ENCODE measurements at regions not wholly inside any gene's neighbourhood (a gene's known extent, or its start where the extent isn't known, plus 50 kb on each side); places are given as distances from the start of the nearest gene placed in this dataset.
"Not testable (repeated sequence)": the region's sequence is repeated elsewhere in the genome, so short reads cannot be mapped to it uniquely, and the experiment has no call there.

DNA sequence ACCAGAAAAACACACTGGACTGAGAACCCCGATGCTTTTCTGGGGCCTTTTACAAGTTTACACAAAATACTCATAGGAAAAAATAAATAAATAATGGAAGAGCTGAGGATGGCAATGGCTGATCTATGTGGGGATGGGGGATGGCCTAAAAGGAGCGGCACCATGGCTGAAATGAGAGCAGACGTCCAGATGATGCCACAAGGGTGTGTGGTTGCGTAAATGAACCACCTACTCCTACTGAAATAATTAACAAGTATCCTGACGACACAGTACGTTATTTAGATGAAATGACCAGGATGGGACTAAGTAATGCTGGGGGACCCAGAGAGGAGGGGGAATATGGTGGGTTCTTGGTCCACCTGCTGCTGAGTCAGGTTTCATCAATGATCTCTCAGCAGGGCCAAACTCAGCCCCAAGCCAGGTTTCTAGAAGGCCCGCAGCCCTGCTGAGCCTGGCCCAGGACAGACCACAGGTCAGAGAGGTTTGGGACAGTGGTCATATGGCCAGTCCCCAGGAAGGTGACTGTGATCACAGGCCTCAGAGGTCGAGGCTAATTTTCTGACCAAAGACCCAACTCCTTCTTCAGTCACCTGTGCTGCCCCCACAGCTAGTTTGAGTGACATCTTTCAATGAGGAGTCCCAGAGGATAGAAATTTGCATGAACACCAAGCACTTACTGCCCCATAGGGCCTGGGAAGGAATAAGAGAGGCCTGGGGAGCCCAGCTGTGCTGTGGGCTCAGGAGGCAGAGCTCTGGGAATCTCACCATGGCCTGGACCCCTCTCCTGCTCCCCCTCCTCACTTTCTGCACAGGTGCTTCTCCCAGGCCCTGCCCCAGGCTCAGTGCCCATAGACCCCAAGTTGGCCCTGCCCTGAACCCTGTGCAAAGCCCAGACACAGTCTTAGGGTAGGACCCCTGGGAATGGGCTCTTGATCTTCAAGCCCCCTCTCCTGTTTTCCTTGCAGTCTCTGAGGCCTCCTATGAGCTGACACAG is 76.3 kb upstream of the IGLL5 start:
- no peak for DNase-seq

DNA sequence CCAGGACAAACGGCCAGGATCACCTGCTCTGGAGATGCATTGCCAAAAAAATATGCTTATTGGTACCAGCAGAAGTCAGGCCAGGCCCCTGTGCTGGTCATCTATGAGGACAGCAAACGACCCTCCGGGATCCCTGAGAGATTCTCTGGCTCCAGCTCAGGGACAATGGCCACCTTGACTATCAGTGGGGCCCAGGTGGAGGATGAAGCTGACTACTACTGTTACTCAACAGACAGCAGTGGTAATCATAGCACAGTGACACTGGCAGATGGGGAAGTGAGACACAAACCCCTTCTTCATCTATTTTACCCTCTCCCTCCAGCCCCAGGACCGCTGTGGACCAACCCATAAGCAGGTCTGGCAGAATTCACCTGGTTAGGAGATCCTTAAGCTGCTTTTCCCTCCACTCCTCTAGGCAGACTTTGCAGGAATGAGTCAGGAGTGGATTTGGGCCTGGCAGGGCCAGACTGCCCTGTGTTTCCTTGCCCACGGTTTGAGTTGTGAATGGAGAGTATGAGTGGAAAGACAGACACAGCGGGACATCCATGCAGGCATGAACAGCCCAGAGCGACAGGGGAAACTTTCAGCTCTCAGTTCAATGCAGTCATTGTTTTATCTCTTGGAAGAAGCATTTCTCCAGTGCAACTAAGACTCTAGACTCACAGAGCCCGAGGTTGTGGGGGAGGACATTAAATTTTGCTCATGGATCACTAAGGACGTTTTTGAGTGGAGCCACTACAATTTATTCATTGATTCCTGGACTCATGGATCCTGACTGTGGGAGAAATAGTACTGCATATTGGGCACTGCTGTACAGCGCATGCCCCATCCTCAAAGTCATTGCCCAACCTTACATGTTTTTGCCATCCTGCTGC is 75.3 kb upstream of the IGLL5 start:
- DNase-seq = no peak

DNA sequence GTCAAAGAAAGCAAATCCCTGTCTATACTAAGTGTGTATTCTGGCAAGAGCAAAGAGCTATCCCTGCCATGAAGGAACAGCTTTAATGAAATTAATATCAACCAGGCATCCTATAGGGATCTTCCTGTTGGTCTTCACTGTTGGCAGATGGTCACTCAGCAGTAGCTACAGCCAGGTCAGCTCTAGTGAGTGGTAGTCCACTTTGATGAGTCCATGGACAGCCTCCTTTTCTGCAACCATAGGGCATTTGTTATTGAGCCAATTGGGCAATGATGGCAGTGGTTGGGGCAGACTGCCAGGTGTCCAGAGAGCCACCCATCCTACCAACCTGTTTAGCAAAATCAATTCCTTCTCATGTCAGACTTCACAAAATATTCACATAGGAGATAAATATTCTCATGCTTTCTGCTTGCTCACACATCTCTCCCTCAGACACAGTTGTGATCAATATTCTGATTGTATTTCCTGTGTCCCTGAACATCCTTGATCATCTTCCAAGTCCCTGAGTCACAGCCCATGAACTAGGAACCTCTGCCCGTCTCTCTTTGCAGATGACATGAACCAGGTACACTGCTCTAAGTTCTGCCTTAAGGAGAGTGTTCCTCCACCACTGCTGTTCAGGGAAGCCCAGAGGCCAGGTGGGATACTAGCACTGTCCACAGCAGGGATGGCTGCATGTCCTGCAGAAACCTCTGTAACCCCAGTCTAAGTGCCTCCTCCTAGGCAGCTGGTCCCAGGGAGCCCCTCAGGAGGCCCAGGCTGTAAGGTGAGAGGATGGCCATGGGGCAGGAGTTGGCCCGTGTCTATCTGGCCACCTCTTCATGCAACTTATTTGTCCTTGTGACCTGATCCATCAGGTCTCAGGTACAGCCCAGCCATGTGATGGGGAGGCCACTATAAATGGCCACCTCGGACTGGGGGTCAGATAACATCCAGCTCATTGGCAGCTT is 74.2 kb upstream of the IGLL5 start:
- no peak for DNase-seq

DNA sequence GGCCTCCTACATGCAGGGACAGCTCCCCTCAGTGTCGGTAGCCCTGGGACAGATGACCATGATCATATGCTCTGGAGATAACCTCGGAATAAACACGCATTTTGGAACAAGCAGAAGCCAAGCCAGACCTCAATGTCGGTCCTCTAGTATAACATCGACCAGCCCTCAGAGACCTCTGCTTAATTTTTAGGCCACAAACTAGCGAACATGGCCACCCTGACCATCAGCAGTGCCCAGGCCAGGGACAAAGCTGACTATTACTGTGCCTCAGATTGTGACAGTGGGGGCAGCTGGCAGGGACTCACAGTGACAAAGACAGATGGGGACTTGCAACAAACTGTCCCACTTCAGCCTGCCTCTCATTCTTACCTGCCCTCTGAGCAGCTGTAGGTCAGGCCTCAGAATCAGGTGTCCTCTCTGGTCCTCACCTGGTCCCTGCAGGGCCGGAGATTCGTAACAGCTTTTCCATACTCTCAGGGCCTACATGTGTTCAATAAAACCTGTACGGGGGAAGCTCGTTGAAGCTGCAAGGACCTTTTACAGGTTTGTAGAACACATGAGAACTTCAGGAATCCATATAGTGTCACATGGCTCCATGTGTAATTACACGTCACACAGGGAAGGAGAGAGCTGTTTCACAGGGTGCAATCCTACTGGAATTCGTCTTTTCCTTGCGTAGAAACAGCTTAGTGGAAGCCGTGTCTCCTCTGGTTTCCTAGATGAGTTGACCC is 72.8 kb upstream of the IGLL5 start:
- no peak for DNase-seq

DNA sequence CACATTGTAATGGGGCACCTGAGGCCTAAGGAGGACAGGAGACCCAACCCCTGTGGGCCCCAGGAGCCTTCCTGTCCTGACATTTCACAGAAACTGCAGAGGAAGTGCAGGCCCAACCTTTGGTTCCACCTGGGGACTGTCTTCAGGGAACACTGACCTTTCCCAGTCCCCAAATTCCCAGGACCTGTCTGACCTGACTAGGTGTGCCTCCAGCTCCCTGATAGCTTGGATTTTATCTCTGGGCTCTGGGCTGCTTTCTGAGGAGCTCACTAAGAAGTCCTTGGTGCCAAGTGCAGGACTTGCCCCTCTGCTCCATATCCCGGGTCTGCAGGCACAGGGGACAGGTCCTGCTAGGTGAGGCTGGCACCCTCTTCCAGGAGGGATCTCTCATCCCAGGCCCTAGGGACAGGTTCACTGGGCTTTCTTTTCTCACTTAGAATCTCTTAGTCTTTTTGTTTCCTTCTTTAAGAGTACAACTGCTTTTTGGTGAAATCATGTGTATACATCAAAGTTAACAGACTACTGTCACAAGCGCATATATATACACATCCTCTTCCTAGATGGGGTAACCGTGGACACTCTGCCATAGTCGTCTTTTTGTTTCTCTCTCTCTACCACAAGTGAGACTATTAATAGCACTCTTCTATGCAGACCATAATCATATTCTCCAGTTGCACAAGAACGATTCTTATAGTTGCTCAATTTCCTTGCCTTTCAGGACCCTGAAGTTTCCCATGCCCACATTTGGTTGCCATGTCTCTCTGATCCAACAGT is 72.0 kb upstream of the IGLL5 start:
- DNase-seq = no peak

DNA sequence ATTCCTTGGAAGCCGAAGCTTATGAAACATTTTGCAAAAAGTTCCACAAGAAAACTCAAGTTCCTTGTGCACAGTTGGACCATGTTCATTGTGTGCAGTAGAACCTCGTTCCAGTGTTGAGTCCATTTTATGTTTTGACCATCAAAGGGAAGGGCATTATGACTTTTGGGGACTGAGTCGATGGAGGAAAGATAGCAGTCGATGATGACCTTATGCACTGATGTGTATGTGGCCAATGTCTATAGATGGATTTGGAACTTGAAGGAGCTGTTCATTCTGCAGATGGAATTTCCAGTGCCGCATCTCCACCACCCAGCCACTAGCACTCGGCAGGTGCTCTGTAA is 71.5 kb upstream of the IGLL5 start:
- no peak for DNase-seq

DNA sequence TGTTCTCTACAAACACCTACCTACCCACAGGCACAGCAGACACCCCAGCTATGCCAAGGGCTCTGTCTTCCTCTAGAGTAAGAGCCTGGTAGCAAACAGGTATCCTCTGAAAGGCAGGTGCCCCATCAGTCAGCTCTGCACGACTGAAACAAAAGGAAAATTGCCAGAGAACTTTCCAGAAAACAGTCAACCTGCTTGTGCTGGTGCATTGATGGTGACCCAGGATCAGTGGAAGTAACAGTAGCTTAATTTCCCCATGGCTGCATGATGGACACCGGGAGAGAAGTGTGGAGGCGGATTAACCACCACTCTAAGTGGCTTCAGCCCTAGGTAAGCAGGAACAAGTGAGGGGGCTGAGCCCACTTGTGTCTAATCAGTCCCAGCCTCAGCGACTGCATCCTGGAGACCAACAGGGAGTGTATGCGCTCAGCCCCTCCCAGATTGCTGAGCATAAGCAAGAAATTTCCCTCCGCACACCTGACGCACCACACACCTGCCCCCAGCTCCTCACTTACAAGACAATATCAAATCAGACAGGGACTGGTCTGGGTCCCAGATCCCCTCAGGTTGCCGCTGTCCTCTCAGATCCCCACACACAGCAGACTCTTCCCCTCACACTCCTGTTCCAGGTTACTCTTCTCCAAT is 70.7 kb upstream of the IGLL5 start:
- DNase-seq = no peak

DNA sequence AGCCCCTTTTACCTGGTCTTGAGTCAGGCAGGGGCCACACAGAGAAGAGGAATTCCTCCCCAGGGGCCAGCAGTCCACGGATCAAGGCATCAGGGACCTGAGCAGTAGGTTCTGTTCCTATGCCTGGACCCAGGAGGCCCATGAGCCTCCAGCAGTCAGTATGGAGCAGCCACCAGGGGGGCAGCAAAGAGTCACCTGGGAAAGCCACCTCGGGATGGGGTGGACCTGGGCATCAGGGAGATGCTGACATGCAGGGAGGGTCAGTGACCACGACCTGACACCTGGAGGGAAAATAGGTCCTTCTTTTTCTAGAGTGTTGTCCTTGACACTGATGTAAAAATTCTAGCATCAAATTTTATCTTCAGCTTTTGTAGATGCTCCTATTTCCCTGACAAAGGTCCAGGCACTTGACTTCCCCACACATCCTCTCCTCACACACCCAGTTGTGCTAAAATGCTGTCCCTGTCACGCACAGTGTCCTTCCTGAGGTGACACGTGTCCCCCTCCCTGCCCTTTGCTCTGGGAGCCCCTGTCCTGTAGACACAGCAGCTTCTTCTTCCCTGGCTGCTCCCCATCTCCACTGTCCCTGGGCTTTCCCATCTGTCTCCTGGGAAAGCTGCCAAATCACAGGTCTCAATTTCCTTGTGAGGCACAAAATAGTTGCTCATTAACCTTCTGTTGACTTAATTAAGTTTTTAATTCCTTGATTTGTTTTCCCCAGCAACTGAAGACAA is 70.0 kb upstream of the IGLL5 start:
- DNase-seq = no peak

DNA sequence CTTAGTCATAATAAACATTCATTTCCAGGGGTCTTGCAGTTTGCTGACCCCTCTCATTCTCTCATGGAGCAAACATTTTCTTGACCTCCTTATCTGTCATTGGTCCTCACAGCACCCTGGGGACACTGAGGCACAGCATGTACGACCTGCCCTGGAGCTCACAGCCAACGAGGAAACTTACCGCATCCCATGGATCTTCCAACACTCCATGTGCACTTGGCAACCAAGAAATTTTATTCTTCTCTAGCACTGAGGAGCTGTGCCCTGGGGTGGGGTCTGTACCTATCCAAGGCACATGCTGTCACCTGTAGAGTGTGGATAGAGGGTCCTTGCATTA is 69.4 kb upstream of the IGLL5 start:
- DNase-seq = no peak

DNA sequence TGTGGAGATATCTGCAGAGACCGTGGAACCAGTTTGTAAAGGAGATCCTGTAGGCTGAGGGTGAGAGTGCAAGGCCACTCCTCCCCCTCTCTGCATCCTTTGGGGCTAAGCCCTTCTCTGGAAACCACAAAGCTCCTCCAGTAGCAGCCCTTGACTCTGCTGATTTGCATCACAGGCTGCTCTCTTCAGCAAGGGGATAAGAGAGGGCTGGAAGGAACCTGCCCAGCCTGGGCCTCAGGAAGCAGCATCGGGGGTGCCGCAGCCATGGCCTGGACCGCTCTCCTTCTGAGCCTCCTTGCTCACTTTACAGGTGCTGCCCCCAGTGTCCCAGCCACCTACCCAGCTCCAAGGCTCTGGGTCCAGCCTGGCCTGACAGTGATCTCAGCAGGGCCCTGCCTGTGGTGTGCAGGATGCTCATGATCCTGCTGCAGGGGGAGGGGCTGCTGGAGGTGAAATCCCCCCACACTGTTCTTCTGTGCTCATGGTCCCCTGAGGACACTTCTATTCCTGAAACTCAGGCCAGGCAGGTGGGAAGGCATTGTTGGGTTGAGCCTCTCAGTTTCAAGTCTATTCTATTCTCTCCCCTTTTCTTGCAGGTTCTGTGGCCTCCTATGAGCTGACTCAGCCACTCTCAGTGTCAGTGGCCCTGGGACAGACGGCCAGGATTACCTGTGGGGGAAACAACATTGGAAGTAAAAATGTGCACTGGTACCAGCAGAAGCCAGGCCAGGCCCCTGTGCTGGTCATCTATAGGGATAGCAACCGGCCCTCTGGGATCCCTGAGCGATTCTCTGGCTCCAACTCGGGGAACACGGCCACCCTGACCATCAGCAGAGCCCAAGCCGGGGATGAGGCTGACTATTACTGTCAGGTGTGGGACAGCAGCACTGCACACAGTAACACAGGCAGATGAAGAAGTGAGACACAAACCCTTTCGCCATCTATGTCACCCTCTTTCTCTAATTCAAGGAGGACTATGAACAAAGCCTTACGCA is 68.5 kb upstream of the IGLL5 start:
- DNase-seq = no peak

DNA sequence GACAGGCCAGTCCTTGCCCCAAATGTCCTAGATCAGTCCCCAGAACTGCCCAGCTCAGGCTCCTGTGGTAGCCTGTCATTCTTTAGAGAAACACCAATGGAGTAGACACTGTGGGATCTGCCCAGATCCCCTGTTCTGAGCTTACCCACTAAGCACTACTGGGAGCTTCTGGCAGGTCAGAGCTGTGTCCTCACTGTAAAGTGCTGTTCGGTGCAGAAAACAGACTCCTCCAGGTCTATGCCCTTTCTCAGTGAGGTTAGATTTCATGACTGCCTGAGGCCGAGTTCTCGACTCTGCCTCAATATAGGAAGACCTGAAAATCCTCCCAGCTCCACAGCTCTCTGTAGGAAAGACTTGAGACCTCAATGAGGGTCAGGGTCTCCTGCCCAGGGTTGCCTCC is 67.5 kb upstream of the IGLL5 start:
- DNase-seq = no peak

DNA sequence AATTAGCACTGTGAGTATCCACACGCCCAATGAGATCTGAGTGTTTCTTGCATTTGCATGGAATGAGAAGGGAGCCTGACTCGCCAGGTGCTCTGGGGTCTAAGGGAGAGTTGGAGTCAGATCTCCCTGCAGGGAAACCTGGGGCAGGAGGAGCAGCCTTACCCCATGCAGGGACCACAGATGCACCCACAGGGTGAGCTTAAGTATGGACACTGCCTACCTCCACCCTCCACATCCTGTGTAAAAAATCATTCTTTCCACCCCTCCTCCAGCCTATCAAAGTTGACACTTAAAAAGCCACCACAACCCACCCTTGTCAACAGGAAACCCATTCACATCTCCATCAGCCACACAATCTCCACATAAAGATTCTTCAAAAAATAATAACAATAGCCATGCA is 67.0 kb upstream of the IGLL5 start:
- DNase-seq = no peak

DNA sequence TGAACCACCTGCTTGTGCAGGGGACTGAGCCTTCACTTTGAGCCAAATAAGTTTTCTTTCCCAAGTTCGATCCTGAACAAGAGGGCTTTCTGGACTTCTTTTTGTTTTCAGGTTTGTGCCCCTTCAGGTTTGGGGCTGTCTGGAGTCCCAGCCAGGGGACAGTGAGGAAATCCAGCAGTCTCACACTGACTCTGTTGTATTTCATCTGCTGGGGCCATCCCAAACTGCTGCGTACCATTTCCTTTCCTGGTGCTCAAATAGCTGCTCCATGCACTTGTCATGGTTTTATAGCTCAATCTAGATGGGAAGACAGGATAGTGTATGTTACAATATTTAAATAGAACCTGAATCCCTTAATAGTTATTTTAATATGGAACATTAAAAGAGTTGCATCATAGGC is 66.3 kb upstream of the IGLL5 start:
- DNase-seq = no peak

DNA sequence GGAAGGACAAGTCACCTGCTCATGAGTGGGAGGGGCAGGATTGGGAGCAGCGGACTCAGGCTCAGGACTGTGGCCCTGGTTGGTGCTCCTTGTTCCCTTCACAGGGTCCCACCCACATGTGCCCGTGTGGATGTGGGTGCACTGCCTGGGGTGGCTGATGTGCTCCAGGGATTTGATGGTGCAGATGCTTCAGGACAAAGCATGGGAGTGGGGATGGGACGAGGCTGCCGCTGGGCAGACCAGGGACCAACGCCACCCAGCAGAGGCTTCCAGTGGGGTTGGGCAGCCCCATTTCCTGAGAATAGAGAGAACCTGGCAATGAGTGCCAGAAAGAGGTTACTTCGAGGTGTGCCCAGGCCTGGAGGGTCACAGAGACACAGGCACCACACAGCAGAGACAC is 65.5 kb upstream of the IGLL5 start:
- DNase-seq = no peak

DNA sequence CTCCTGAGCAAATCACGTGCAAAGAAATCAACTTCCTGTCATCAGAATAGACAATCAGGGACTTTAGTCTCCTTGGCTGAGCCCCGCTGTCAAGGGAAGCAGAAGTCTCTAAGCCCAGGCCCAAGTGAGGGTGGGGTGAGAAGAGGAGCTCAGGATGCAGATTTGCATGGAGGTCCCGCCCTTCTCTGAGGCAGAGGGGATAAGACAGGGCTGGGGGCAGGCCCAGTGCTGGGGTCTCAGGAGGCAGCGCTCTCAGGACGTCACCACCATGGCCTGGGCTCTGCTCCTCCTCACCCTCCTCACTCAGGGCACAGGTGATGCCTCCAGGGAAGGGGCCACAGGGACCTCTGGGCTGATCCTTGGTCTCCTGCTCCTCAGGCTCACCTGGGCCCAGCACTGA is 65.1 kb upstream of the IGLL5 start:
- DNase-seq = not testable (repeated sequence)

DNA sequence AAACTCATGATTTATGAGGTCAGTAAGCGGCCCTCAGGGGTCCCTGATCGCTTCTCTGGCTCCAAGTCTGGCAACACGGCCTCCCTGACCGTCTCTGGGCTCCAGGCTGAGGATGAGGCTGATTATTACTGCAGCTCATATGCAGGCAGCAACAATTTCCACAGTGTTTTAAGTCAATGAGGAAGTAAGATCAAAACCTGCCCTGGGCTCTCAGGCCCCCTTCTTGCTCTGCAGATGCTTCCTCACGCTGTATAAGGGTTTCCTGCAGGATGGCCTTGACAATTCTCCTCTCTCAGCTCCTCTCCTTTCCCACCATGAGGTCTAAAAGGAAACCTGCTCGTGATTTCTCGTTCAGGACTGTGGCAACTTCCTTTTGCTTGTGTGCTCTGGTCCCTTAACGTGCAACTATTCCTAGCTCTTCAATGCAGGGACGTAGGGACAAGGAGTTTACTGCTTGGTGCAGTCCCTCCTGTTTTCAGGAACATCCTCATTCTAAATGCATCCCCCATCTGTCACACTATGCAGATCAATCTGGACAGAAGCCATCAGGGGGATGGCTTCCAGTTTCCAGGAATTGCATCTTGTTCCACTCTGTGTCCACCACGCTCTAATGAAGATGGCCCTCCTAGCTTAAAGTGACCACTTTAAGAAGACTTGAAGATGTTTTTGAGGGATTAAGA is 64.3 kb upstream of the IGLL5 start:
- DNase-seq = no peak

DNA sequence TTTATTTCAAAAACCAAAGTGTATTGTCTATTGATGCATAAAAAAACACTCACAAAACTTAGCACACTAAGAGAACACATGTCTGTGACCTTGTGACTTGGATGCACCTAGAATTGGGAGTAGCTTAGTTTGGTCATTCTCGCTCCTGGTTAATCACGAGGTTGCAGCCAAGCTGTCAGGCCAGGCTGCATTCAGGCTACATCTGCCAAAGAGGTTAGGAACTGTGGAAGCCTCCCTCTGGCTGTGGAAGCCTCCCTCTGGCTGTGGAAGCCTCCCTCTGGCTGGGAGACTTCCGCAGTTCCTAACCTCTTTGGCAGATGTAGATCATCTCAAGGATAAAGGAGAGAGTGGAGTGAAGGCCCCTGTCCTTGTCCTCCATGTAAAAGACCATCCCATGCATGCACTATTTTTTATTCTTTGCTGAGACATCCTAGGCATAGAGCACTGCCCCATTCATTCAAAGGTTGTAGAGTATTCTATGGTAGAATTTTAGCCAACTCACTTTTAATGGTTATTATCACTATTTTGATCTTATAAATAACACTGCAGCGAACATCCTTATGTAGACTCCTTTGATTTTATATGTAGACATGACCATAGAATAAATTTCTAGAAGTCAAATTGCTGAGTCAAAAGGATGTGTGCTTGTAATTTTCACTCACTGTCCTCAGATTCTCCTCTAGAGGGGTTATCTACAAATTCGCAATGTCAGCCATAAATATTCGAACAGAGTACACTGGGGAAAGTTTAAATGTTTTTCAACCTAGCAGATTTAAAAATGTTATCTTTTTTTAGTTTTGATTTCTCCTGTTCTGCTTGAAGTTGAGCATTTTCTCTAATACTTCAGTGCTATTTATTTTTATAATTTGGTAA is 63.0 kb upstream of the IGLL5 start:
- DNase-seq = no peak
